HepG2 (cell line): ENCODE measurements at regions not wholly inside any gene's neighbourhood (a gene's known extent, or its start where the extent isn't known, plus 50 kb on each side); places are given as distances from the start of the nearest gene placed in this dataset.

Experiments used
- ATAC-seq: fragments of 200-7000 bp; cut with Tn5 transposase; 3 replicates; pipeline ENCODE4 v1.9.1; 2020; ENCODE audit warnings: mild to moderate bottlenecking, moderate library complexity
- BruUV-seq: library from RNA; stranded (reverse); fragments of 400-500 nt; replicated peaks from 2 replicates; lab custom pipeline; 2021; lab: Mats Ljungman, UMichigan
- CTCF ChIA-PET: fragments of 300-600 bp; formaldehyde crosslinking; extraction: SDS; loops from one replicate; lab custom pipeline; 2021; ENCODE audit warnings: low total read pairs, inconsistent platforms, low intra/inter-chr PET ratio; lab: Yijun Ruan, JAX
- POLR2A ChIA-PET: fragments of 350-600 bp; sonication (Branson Sonifier 250); formaldehyde crosslinking; loops from one replicate; lab custom pipeline; 2020; ENCODE audit warnings: antibody characterized with exemption, inconsistent platforms; lab: Yijun Ruan, JAX
- DNase-seq: peaks from one replicate; pipeline ENCODE4 v3.0.0-alpha.2; 2015; ENCODE audit warnings: low spot score
- FAIRE-seq: peaks from 3 replicates; lab custom pipeline; 2011; peaks lifted over from hg19 to GRCh38; lab: Jason Lieb, UNC
- H2AFZ ChIP-seq: one replicate; pipeline ENCODE4 v1.6.1; 2011; ENCODE audit warnings: low read length, inconsistent platforms
- H3K27ac ChIP-seq: fragments of 300-600 bp; 3 replicates; pipeline ENCODE4 v1.8.0; 2011; ENCODE audit warnings: mixed run types, mild to moderate bottlenecking, mixed read lengths, low read length, inconsistent platforms; ENCODE audit not compliant: insufficient read depth; ENCODE audit errors: extremely low read length
- H3K27me3 ChIP-seq, 2 experiments: fragments of 200-600 bp in 1 of 2; 2 replicates in 1 of 2; 3 replicates in 1 of 2; pipeline versions ENCODE4 v1.6.0 to v1.8.0; 2011; ENCODE audit warnings: low read length in 2 of 2, mild to moderate bottlenecking in 2 of 2, moderate library complexity in 2 of 2, inconsistent platforms in 1 of 2; ENCODE audit not compliant: insufficient read depth in 2 of 2, control insufficient read depth in 1 of 2
- H3K36me3 ChIP-seq, 2 experiments: fragments of 200-600 bp in 1 of 2; replicated peaks in 1 of 2; 2 replicates in 1 of 2; 3 replicates in 1 of 2; pipeline versions ENCODE4 v1.5.1 to v1.8.0; 2011; ENCODE audit warnings: low read length in 2 of 2, inconsistent platforms in 1 of 2; ENCODE audit not compliant: insufficient read depth in 2 of 2, control insufficient read depth in 1 of 2
- H3K4me1 ChIP-seq: 2 replicates; pipeline ENCODE4 v1.5.1; 2012; ENCODE audit warnings: low read length, inconsistent platforms; ENCODE audit not compliant: insufficient read depth
- H3K4me2 ChIP-seq: 2 replicates; pipeline ENCODE4 v1.6.0; 2011; ENCODE audit warnings: low read depth, low read length, inconsistent platforms
- H3K4me3 ChIP-seq, 3 experiments: fragments of 200-600 bp in 1 of 3; sonication (generic), shearing (Covaris generic) in 1 of 3; replicated peaks in 1 of 3; 2 replicates each; pipeline ENCODE4 v1.5.1; 2011 to 2016; ENCODE audit warnings: low read length in 3 of 3, inconsistent platforms in 2 of 3, low read depth in 2 of 3, mild to moderate bottlenecking in 2 of 3, control low read depth in 1 of 3, mixed read lengths in 1 of 3; ENCODE audit not compliant: insufficient read depth in 1 of 3
- H3K79me2 ChIP-seq: one replicate; pipeline ENCODE4 v1.6.1; 2011; ENCODE audit warnings: low read length, inconsistent platforms; ENCODE audit not compliant: insufficient read depth
- H3K9ac ChIP-seq: 2 replicates; pipeline ENCODE4 v1.6.0; 2011; ENCODE audit warnings: mild to moderate bottlenecking, low read depth, low read length, inconsistent platforms; ENCODE audit not compliant: insufficient read depth
- H3K9me3 ChIP-seq: 2 replicates; pipeline ENCODE4 v1.5.1; 2012; ENCODE audit warnings: mild to moderate bottlenecking, low read length
- H4K20me1 ChIP-seq: 2 replicates; pipeline ENCODE4 v1.6.0; 2011; ENCODE audit warnings: inconsistent platforms, mild to moderate bottlenecking, low read length, moderate library complexity; ENCODE audit not compliant: insufficient read depth
- HMG20B ChIP-seq: conservative IDR thresholded peaks from 2 replicates; pipeline ENCODE4 v1.6.1; 2016; ENCODE audit warnings: missing genetic modification reagents, missing compliant biosample characterization
- ZNF781 ChIP-seq: sonication (generic); formaldehyde crosslinking; IDR thresholded peaks from 2 replicates; pipeline ENCODE4 v1.5.1; 2020; ENCODE audit warnings: borderline replicate concordance, mild to moderate bottlenecking, missing genetic modification reagents; ENCODE audit errors: not compliant biosample characterization
- WGBS: methylation state at CpG from one replicate; pipeline ENCODE4 v1.1.6; 2017; ENCODE audit warnings: low lambda C conversion rate; 5-methylcytosine and 5-hydroxymethylcytosine counted together
- in situ Hi-C: cut with HindIII; loops from 2 replicates; pipeline ENCODE4 v1.10.0; 2017; ENCODE audit warnings: low pct_unique_long_range_greater_than_20kb; ENCODE audit not compliant: extremely low pct_ligation_motif_present
- intact Hi-C: fragments of 100-400 bp; cut with micrococcal nuclease; formaldehyde crosslinking; loops from one replicate; pipeline ENCODE4 v1.10.0; 2022; ENCODE audit not compliant: unreplicated experiment
- TF ChIP-seq, protein P1 (sequence below): sonication (generic); formaldehyde crosslinking; IDR thresholded peaks from 2 replicates; pipeline ENCODE4 v1.4.0; 2020; ENCODE audit warnings: missing genetic modification reagents
- TF ChIP-seq, protein P2 (sequence below): sonication (generic); formaldehyde crosslinking; IDR thresholded peaks from 2 replicates; pipeline ENCODE4 v1.8.1; 2023; ENCODE audit warnings: mild to moderate bottlenecking, moderate library complexity, missing genetic modification reagents
- TF ChIP-seq, protein P3 (sequence below): sonication (generic); formaldehyde crosslinking; IDR thresholded peaks from 2 replicates; pipeline ENCODE4 v1.4.0; 2020; ENCODE audit warnings: mild to moderate bottlenecking, missing genetic modification reagents, borderline replicate concordance
- TF ChIP-seq, protein P4 (sequence below): sonication (generic); formaldehyde crosslinking; conservative IDR thresholded peaks from 2 replicates; pipeline ENCODE4 v1.4.0; 2020; ENCODE audit warnings: mild to moderate bottlenecking, missing genetic modification reagents, moderate library complexity
- TF ChIP-seq, protein P5 (sequence below), 2 experiments: sonication (generic) in 1 of 2; formaldehyde crosslinking in 1 of 2; IDR thresholded peaks; 2 replicates each; pipeline versions ENCODE4 v1.4.0 to v1.6.1; 2018 to 2020; ENCODE audit warnings: missing genetic modification reagents in 2 of 2, borderline replicate concordance in 1 of 2, low read depth in 1 of 2, mild to moderate bottlenecking in 1 of 2, missing biosample characterization in 1 of 2

DNA sequence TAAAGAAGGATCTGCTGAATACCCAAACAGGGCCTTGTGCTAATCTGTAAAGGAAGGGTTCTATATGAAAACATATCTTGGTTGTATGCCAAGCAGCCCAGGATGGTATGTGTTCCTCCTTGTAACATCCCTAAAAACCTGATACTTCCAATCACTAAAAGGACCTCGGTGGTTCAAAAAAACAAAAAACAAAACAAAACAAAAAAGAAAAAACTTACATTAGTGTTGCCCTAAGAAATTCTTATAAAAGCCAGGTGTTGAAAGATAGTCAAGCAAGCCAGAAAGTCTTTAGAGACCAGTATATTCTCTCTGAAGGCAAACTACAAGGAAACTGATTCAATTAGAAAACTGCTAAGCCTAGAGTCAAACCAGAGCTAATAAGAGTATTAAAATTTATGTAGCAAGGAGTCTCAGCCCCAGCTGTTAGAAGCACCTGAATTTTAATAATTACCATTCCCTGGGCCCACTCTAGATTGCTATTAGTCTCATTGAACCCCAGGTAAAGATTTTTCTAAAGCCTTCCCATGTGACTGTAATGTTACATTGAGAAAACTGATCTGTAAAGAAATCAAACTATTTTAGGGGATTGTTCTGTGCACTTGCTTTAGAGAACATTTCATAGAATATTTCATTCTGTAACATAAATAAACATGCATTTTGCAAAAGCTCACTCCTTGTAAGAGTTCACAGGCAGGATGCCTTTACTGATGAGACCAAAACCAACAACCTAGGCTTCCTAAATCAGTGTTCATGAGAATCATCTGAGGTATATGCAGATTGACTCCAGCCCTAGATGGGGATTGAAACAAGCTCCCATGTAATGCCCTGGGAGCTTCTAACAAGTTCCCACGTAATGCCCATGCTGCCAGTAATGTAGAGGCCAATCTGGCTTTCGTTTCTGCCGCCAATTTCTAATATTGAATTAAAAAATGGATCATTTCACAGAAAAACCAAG lies 95.2 kb upstream of the BTN3A2 start:
- Histone ChIP-seq H4K20me1 (no peaks in the 10 kb centered on the region), H3K9ac (no peak overlapping the region), H3K4me3 (no peak overlapping the region), H3K79me2 (no peaks in the 10 kb centered on the region), H3K9me3 (no peaks in the 10 kb centered on the region), H3K27ac (no peak overlapping the region), H3K4me1 (peaks cover 44% of the 10 kb centered on the region), H3K36me3 (no peaks in the 10 kb centered on the region), H2AFZ (no peak overlapping the region), H3K4me2 (no peak overlapping the region), H3K27me3 (peaks cover 4 to 21% of the 10 kb centered on the region in 2 experiments; a peak in 2 of 5 replicates)
- 72% methylated on average over 4 of the region's 4 CpGs for WGBS
- FAIRE-seq (no peak), ATAC-seq (no peak), DNase-seq (no peak)
- ChIA-PET CTCF (no interaction called here), POLR2A (interaction anchor here (1.0 kb wide), 1 partner anchor 12 kb away, joined by 3 read pairs; no protein-coding TSS in a partner anchor)
- BruUV-seq, result no TSS peak
- in situ Hi-C loops, result no loop called here
- intact Hi-C loops, result no loop called here
- TF ChIP-seq, protein P1, sequence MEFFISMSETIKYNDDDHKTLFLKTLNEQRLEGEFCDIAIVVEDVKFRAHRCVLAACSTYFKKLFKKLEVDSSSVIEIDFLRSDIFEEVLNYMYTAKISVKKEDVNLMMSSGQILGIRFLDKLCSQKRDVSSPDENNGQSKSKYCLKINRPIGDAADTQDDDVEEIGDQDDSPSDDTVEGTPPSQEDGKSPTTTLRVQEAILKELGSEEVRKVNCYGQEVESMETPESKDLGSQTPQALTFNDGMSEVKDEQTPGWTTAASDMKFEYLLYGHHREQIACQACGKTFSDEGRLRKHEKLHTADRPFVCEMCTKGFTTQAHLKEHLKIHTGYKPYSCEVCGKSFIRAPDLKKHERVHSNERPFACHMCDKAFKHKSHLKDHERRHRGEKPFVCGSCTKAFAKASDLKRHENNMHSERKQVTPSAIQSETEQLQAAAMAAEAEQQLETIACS (CRISPR knock-in tag), result no peak
- TF ChIP-seq, protein P2, sequence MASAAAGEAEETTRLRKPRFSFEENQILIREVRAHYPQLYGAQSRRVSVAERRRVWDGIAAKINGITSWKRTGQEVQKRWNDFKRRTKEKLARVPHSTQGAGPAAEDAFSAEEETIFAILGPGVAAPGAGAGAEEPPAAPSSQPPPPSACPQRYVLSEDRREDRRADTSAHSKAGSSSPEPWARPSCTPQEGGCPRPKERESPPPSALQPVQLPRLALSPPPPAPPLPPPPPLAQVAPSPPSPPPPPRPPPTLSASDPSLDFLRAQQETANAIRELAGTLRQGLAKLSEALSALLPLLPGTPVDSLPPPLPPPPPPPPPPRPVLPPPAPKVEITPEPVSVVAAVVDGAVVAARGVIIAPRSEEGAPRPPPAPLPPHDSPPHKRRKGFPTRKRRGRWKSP (CRISPR knock-in tag), result no peak
- TF ChIP-seq, protein P3, sequence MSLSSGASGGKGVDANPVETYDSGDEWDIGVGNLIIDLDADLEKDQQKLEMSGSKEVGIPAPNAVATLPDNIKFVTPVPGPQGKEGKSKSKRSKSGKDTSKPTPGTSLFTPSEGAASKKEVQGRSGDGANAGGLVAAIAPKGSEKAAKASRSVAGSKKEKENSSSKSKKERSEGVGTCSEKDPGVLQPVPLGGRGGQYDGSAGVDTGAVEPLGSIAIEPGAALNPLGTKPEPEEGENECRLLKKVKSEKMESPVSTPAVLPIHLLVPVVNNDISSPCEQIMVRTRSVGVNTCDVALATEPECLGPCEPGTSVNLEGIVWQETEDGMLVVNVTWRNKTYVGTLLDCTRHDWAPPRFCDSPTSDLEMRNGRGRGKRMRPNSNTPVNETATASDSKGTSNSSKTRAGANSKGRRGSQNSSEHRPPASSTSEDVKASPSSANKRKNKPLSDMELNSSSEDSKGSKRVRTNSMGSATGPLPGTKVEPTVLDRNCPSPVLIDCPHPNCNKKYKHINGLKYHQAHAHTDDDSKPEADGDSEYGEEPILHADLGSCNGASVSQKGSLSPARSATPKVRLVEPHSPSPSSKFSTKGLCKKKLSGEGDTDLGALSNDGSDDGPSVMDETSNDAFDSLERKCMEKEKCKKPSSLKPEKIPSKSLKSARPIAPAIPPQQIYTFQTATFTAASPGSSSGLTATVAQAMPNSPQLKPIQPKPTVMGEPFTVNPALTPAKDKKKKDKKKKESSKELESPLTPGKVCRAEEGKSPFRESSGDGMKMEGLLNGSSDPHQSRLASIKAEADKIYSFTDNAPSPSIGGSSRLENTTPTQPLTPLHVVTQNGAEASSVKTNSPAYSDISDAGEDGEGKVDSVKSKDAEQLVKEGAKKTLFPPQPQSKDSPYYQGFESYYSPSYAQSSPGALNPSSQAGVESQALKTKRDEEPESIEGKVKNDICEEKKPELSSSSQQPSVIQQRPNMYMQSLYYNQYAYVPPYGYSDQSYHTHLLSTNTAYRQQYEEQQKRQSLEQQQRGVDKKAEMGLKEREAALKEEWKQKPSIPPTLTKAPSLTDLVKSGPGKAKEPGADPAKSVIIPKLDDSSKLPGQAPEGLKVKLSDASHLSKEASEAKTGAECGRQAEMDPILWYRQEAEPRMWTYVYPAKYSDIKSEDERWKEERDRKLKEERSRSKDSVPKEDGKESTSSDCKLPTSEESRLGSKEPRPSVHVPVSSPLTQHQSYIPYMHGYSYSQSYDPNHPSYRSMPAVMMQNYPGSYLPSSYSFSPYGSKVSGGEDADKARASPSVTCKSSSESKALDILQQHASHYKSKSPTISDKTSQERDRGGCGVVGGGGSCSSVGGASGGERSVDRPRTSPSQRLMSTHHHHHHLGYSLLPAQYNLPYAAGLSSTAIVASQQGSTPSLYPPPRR (CRISPR knock-in tag), result no peak
- TF ChIP-seq HMG20B (CRISPR knock-in tag) (no peak), ZNF781 (CRISPR knock-in tag) (no peak)
- TF ChIP-seq, protein P4, sequence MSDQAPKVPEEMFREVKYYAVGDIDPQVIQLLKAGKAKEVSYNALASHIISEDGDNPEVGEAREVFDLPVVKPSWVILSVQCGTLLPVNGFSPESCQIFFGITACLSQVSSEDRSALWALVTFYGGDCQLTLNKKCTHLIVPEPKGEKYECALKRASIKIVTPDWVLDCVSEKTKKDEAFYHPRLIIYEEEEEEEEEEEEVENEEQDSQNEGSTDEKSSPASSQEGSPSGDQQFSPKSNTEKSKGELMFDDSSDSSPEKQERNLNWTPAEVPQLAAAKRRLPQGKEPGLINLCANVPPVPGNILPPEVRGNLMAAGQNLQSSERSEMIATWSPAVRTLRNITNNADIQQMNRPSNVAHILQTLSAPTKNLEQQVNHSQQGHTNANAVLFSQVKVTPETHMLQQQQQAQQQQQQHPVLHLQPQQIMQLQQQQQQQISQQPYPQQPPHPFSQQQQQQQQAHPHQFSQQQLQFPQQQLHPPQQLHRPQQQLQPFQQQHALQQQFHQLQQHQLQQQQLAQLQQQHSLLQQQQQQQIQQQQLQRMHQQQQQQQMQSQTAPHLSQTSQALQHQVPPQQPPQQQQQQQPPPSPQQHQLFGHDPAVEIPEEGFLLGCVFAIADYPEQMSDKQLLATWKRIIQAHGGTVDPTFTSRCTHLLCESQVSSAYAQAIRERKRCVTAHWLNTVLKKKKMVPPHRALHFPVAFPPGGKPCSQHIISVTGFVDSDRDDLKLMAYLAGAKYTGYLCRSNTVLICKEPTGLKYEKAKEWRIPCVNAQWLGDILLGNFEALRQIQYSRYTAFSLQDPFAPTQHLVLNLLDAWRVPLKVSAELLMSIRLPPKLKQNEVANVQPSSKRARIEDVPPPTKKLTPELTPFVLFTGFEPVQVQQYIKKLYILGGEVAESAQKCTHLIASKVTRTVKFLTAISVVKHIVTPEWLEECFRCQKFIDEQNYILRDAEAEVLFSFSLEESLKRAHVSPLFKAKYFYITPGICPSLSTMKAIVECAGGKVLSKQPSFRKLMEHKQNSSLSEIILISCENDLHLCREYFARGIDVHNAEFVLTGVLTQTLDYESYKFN, result no peak
- TF ChIP-seq, protein P5, sequence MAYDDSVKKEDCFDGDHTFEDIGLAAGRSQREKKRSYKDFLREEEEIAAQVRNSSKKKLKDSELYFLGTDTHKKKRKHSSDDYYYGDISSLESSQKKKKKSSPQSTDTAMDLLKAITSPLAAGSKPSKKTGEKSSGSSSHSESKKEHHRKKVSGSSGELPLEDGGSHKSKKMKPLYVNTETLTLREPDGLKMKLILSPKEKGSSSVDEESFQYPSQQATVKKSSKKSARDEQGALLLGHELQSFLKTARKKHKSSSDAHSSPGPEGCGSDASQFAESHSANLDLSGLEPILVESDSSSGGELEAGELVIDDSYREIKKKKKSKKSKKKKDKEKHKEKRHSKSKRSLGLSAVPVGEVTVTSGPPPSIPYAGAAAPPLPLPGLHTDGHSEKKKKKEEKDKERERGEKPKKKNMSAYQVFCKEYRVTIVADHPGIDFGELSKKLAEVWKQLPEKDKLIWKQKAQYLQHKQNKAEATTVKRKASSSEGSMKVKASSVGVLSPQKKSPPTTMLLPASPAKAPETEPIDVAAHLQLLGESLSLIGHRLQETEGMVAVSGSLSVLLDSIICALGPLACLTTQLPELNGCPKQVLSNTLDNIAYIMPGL (CRISPR knock-in tag; IDR thresholded peaks at IDR 0.05; ENCODE audit: borderline replicate concordance in 1 of 2, low read depth in 1 of 2), result no peak
